Panc1 (cell line): ENCODE measurements at regions not wholly inside any gene's neighbourhood (a gene's known extent, or its start where the extent isn't known, plus 50 kb on each side); places are given as distances from the start of the nearest gene placed in this dataset.
A peak's percentile ranks its signal among the peaks of the same experiment; 100 is the strongest.

Source experiments
- ATAC-seq: fragments of 200-7000 bp; cut with Tn5 transposase; 2 replicates; pipeline ENCODE4 v1.9.1; 2020; ENCODE audit warnings: mild to moderate bottlenecking, moderate library complexity
- BruUV-seq: library from RNA; stranded (reverse); fragments of 400-500 nt; replicated peaks from 2 replicates; lab custom pipeline; 2021; lab: Mats Ljungman, UMichigan
- CTCF ChIA-PET: fragments of 300-600 bp; sonication (Branson Sonifier 250); formaldehyde crosslinking; loops from one replicate; lab custom pipeline; 2022; ENCODE audit warnings: antibody characterized with exemption; lab: Charles Lee
- POLR2A ChIA-PET: fragments of 300-600 bp; sonication (Branson Sonifier 250); formaldehyde crosslinking; loops from one replicate; lab custom pipeline; 2022; ENCODE audit warnings: antibody characterized with exemption; lab: Charles Lee
- DNase-seq: peaks from one replicate; pipeline ENCODE4 v3.0.0-alpha.2; 2010; ENCODE audit warnings: low read depth, low spot score
- H3K27ac ChIP-seq: 2 replicates; pipeline ENCODE4 v1.5.1; 2011; ENCODE audit warnings: mild to moderate bottlenecking, low read length, inconsistent platforms
- H3K27me3 ChIP-seq: fragments of 200-500 bp; sonication (Bioruptor generic); 2 replicates; pipeline ENCODE4 v1.6.0; 2014; ENCODE audit warnings: low read length, inconsistent platforms; ENCODE audit not compliant: control insufficient read depth, insufficient read depth
- H3K36me3 ChIP-seq: fragments of 200-500 bp; sonication (Bioruptor generic); 2 replicates; pipeline ENCODE4 v1.5.1; 2014; ENCODE audit warnings: inconsistent platforms, mild to moderate bottlenecking, low read length, moderate library complexity; ENCODE audit not compliant: control insufficient read depth, insufficient read depth
- H3K4me1 ChIP-seq: 2 replicates; pipeline ENCODE4 v1.5.1; 2011; ENCODE audit warnings: inconsistent platforms, mild to moderate bottlenecking, low read length, moderate library complexity; ENCODE audit not compliant: control insufficient read depth, insufficient read depth
- H3K4me3 ChIP-seq, 2 experiments: 2 replicates each; pipeline ENCODE4 v1.5.1; 2011 to 2012; ENCODE audit warnings: low read depth in 2 of 2, low read length in 2 of 2, mild to moderate bottlenecking in 2 of 2, inconsistent platforms in 1 of 2, moderate library complexity in 1 of 2
- H3K9me3 ChIP-seq: fragments of 200-500 bp; sonication (Bioruptor generic); 2 replicates; pipeline ENCODE4 v1.5.1; 2014; ENCODE audit warnings: low read depth, mild to moderate bottlenecking, inconsistent platforms, low read length, moderate library complexity; ENCODE audit not compliant: control insufficient read depth, insufficient read depth
- POLR2AphosphoS5 ChIP-seq: IDR thresholded peaks from 2 replicates; pipeline ENCODE4 v1.6.1; 2012; ENCODE audit warnings: mild to moderate bottlenecking, low read depth, low read length, moderate library complexity
- SIN3A ChIP-seq: IDR thresholded peaks from 2 replicates; pipeline ENCODE4 v1.6.1; 2012; ENCODE audit warnings: low read depth, mild to moderate bottlenecking, low read length, moderate library complexity, borderline replicate concordance; ENCODE audit not compliant: insufficient read depth
- TCF7L2 ChIP-seq: IDR thresholded peaks from 2 replicates; pipeline ENCODE4 v1.6.1; 2011; ENCODE audit warnings: mild to moderate bottlenecking, low read depth, low read length, inconsistent platforms
- in situ Hi-C: cut with HindIII; loops from 2 replicates; pipeline ENCODE4 v1.10.0; 2016; ENCODE audit warnings: low sequenced_read_pairs, low pct_unique_long_range_greater_than_20kb
- intact Hi-C: fragments of 100-400 bp; cut with micrococcal nuclease; formaldehyde crosslinking; loops from one replicate; pipeline ENCODE4 v1.10.0; 2022; ENCODE audit not compliant: unreplicated experiment
- TF ChIP-seq, protein P1 (sequence below): fragments of 450-650 bp; IDR thresholded peaks from 2 replicates; pipeline ENCODE4 v1.5.1; 2017; ENCODE audit warnings: mild to moderate bottlenecking
- TF ChIP-seq, protein P2 (sequence below), 2 experiments: IDR thresholded peaks; 2 replicates each; pipeline ENCODE4 v1.6.1; 2011 to 2012; ENCODE audit warnings: low read depth in 2 of 2, control low read depth in 1 of 2, low read length in 1 of 2, mild to moderate bottlenecking in 1 of 2, moderate library complexity in 1 of 2; ENCODE audit not compliant: insufficient read depth in 1 of 2

DNA sequence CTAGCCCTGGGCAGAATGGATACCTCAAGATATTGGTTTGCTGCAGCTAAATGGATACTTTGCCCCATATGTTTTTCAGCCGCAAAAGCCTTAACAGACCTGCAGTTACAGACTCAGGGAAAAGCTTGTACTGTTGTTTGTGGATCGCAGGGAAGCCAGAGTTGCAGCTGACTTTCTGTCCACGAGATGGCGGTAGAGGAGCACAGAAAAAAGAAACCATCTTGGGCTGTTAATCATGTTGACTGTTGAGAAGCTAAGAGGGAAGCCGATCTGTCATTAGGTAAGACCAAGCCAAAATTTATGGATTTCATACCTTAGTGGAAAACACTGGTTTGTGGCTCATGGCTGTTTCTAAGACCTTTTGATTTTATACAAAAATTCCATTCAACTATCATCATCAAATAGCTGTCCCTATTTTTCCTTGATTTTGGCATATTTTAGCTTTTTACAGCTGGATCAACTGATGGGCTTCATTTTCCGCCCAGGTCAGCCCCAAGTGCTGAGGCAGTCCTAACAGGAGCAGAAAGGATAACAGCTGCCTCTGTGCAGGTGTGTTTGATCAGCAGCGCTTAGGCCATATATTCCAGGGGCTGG lies 205.7 kb upstream of the ZPLD1 start:
- H3K4me1 ChIP-seq, result no peaks in the 10 kb centered on the region
- no peak overlapping the region for H3K4me3 ChIP-seq
- DNase-seq (peak; percentile 86), ATAC-seq (peak; percentile 93)
- TF ChIP-seq TCF7L2, result no peak
- no peak for TF ChIP-seq POLR2AphosphoS5
- TF ChIP-seq, protein P1, sequence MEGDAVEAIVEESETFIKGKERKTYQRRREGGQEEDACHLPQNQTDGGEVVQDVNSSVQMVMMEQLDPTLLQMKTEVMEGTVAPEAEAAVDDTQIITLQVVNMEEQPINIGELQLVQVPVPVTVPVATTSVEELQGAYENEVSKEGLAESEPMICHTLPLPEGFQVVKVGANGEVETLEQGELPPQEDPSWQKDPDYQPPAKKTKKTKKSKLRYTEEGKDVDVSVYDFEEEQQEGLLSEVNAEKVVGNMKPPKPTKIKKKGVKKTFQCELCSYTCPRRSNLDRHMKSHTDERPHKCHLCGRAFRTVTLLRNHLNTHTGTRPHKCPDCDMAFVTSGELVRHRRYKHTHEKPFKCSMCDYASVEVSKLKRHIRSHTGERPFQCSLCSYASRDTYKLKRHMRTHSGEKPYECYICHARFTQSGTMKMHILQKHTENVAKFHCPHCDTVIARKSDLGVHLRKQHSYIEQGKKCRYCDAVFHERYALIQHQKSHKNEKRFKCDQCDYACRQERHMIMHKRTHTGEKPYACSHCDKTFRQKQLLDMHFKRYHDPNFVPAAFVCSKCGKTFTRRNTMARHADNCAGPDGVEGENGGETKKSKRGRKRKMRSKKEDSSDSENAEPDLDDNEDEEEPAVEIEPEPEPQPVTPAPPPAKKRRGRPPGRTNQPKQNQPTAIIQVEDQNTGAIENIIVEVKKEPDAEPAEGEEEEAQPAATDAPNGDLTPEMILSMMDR, result peak; percentile 97
- TF ChIP-seq SIN3A, result no peak
- TF ChIP-seq, protein P2, sequence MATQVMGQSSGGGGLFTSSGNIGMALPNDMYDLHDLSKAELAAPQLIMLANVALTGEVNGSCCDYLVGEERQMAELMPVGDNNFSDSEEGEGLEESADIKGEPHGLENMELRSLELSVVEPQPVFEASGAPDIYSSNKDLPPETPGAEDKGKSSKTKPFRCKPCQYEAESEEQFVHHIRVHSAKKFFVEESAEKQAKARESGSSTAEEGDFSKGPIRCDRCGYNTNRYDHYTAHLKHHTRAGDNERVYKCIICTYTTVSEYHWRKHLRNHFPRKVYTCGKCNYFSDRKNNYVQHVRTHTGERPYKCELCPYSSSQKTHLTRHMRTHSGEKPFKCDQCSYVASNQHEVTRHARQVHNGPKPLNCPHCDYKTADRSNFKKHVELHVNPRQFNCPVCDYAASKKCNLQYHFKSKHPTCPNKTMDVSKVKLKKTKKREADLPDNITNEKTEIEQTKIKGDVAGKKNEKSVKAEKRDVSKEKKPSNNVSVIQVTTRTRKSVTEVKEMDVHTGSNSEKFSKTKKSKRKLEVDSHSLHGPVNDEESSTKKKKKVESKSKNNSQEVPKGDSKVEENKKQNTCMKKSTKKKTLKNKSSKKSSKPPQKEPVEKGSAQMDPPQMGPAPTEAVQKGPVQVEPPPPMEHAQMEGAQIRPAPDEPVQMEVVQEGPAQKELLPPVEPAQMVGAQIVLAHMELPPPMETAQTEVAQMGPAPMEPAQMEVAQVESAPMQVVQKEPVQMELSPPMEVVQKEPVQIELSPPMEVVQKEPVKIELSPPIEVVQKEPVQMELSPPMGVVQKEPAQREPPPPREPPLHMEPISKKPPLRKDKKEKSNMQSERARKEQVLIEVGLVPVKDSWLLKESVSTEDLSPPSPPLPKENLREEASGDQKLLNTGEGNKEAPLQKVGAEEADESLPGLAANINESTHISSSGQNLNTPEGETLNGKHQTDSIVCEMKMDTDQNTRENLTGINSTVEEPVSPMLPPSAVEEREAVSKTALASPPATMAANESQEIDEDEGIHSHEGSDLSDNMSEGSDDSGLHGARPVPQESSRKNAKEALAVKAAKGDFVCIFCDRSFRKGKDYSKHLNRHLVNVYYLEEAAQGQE (IDR thresholded peaks at IDR 0.05; ENCODE audit: insufficient read depth in 1 of 2, low read depth in 2 of 2, low read length in 1 of 2), result no peak
- no peak overlapping the region for H3K27ac ChIP-seq
- BruUV-seq, result no TSS peak
- H3K36me3 ChIP-seq, result no peaks in the 10 kb centered on the region
- ChIA-PET POLR2A (interaction anchor here (0.6 kb wide), 1 partner anchor 496 kb away, joined by 3 read pairs; no protein-coding TSS in a partner anchor), CTCF (interaction anchor here (0.6 to 2.6 kb wide), 7 partner anchors 307 to 1273 kb away, joined by 3 to 33 read pairs (median 4); no protein-coding TSS in a partner anchor)
- intact Hi-C loops, result loop anchor here (1.0 kb wide), 1 partner anchor 307 kb away; no protein-coding TSS in a partner anchor
- no peaks in the 10 kb centered on the region for H3K27me3 ChIP-seq
- H3K9me3 ChIP-seq, result no peaks in the 10 kb centered on the region
- in situ Hi-C loops, result loop anchor here (25.0 kb wide), 1 partner anchor 308 kb away; no protein-coding TSS in a partner anchor

DNA sequence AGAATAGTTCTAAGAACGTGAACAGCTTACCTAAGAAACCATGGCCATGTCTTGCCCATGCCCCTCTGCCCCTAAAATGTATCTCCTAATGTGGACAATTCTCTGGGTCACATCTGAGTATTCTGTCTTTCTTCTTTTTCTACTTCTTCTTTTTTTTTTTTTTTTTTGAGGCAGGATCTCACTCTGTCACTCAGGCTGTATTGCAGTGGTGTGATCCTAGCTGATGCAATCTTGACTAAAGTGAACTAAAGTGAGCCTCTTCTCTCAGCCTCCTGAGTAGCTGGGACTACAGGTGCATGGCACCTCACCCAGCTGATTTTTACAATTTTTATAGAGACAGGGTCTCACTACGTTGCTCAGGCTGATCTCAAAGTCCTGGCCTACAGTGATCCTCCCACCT lies 204.8 kb upstream of the ZPLD1 start:
- peaks cover 2% of the 10 kb centered on the region; the same call in 1 of the 2 replicates for H3K27me3 ChIP-seq
- ChIA-PET CTCF (interaction anchor here (0.5 to 2.6 kb wide), 5 partner anchors 50 to 1908 kb away, joined by 3 to 33 read pairs (median 4); no protein-coding TSS in a partner anchor), POLR2A (no interaction called here)
- intact Hi-C loops (no loop called here), in situ Hi-C loops (loop anchor here (25.0 kb wide), 1 partner anchor 307 kb away; no protein-coding TSS in a partner anchor)
- BruUV-seq, result no TSS peak
- DNase-seq (no peak), ATAC-seq (no peak)
- no peaks in the 10 kb centered on the region for H3K9me3 ChIP-seq
- TF ChIP-seq TCF7L2 (no peak), SIN3A (no peak), POLR2AphosphoS5 (no peak)
- TF ChIP-seq, protein P2 (IDR thresholded peaks at IDR 0.05; ENCODE audit: insufficient read depth in 1 of 2, low read depth in 2 of 2, low read length in 1 of 2), result no peak
- TF ChIP-seq, protein P1, result no peak
- H3K4me1 ChIP-seq, result no peaks in the 10 kb centered on the region
- no peaks in the 10 kb centered on the region for H3K36me3 ChIP-seq
- no peak overlapping the region; the same call in 1 of the 2 replicates for H3K27ac ChIP-seq
- no peak overlapping the region for H3K4me3 ChIP-seq
